ENCODE measurements at regions not wholly inside any gene's neighbourhood (a gene's known extent, or its start where the extent isn't known, plus 50 kb on each side); places are given as distances from the start of the nearest gene placed in this dataset.

DNA sequence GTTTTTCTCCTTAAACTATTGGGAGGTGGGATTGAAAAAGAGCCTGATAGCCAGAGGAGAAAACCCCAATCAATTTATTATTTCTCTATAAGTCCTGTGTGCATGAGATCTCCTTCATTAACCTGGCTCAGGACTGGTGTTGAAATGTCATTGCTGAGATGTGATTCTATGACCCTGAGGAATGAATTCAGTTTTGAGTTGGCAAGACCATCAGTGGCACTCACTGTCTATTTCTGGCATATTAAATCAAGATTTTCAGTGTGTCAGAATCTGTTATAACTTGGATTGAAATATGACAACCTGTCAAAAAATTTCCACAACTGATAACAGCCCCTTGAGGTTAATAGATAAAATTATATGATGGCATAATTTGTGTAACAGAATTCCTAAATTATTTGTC is 431.1 kb downstream of the TFAP2B start:
- TF ChIP-seq, protein P1, sequence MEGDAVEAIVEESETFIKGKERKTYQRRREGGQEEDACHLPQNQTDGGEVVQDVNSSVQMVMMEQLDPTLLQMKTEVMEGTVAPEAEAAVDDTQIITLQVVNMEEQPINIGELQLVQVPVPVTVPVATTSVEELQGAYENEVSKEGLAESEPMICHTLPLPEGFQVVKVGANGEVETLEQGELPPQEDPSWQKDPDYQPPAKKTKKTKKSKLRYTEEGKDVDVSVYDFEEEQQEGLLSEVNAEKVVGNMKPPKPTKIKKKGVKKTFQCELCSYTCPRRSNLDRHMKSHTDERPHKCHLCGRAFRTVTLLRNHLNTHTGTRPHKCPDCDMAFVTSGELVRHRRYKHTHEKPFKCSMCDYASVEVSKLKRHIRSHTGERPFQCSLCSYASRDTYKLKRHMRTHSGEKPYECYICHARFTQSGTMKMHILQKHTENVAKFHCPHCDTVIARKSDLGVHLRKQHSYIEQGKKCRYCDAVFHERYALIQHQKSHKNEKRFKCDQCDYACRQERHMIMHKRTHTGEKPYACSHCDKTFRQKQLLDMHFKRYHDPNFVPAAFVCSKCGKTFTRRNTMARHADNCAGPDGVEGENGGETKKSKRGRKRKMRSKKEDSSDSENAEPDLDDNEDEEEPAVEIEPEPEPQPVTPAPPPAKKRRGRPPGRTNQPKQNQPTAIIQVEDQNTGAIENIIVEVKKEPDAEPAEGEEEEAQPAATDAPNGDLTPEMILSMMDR (conservative IDR thresholded peaks at IDR 0.05; ENCODE audit: low read depth in 2 of 2): no peak
- no peak for TF ChIP-seq EZH2 (IDR thresholded peaks at IDR 0.05; ENCODE audit: low read depth, unreplicated experiment)
- TF ChIP-seq ZNF331 (CRISPR knock-in tag; IDR thresholded peaks at IDR 0.05; ENCODE audit: low read depth): no peak
- TF ChIP-seq, protein P2, sequence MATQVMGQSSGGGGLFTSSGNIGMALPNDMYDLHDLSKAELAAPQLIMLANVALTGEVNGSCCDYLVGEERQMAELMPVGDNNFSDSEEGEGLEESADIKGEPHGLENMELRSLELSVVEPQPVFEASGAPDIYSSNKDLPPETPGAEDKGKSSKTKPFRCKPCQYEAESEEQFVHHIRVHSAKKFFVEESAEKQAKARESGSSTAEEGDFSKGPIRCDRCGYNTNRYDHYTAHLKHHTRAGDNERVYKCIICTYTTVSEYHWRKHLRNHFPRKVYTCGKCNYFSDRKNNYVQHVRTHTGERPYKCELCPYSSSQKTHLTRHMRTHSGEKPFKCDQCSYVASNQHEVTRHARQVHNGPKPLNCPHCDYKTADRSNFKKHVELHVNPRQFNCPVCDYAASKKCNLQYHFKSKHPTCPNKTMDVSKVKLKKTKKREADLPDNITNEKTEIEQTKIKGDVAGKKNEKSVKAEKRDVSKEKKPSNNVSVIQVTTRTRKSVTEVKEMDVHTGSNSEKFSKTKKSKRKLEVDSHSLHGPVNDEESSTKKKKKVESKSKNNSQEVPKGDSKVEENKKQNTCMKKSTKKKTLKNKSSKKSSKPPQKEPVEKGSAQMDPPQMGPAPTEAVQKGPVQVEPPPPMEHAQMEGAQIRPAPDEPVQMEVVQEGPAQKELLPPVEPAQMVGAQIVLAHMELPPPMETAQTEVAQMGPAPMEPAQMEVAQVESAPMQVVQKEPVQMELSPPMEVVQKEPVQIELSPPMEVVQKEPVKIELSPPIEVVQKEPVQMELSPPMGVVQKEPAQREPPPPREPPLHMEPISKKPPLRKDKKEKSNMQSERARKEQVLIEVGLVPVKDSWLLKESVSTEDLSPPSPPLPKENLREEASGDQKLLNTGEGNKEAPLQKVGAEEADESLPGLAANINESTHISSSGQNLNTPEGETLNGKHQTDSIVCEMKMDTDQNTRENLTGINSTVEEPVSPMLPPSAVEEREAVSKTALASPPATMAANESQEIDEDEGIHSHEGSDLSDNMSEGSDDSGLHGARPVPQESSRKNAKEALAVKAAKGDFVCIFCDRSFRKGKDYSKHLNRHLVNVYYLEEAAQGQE (IDR thresholded peaks at IDR 0.05; ENCODE audit: unreplicated experiment): no peak
- TF ChIP-seq JUNB (IDR thresholded peaks at IDR 0.05; ENCODE audit: unreplicated experiment): no peak
- TF ChIP-seq POLR2AphosphoS5 (IDR thresholded peaks at IDR 0.05; ENCODE audit: low read depth): no peak
- no peak for TF ChIP-seq STAT1 (IDR thresholded peaks at IDR 0.05; ENCODE audit: unreplicated experiment)
- TF ChIP-seq CREB1 (CRISPR knock-in tag; IDR thresholded peaks at IDR 0.05; ENCODE audit: low read depth): no peak
- TF ChIP-seq EZH2phosphoT487 (IDR thresholded peaks at IDR 0.05; ENCODE audit: unreplicated experiment): no peak
- no peak for TF ChIP-seq ZNF114 (CRISPR knock-in tag; IDR thresholded peaks at IDR 0.05)
